IMR-90 (cell line): ENCODE measurements at regions not wholly inside any gene's neighbourhood (a gene's known extent, or its start where the extent isn't known, plus 50 kb on each side); places are given as distances from the start of the nearest gene placed in this dataset.
A peak's percentile ranks its signal among the peaks of the same experiment; 100 is the strongest.

Source experiments
- ATAC-seq: fragments of 200-7000 bp; cut with Tn5 transposase; 2 replicates; pipeline ENCODE4 v1.9.1; 2020; ENCODE audit warnings: low read depth, mild to moderate bottlenecking, moderate library complexity
- BruUV-seq: library from RNA; stranded (reverse); fragments of 400-500 nt; replicated peaks from 2 replicates; lab custom pipeline; 2021; lab: Mats Ljungman, UMichigan
- CTCF ChIA-PET: fragments of 300-600 bp; formaldehyde crosslinking; extraction: SDS; loops from one replicate; lab custom pipeline; 2021; ENCODE audit warnings: antibody characterized with exemption; lab: Yijun Ruan, JAX
- POLR2A ChIA-PET: fragments of 300-600 bp; sonication (Branson Sonifier 250); formaldehyde crosslinking; loops from one replicate; lab custom pipeline; 2022; ENCODE audit warnings: antibody characterized with exemption; ENCODE audit not compliant: unreplicated experiment; lab: Charles Lee
- DNase-seq: peaks from one replicate; pipeline ENCODE4 v3.0.0; 2013
- H2AFZ ChIP-seq: replicated peaks from 2 replicates; pipeline ENCODE3; 2013; ENCODE audit warnings: low read length, mild to moderate bottlenecking; ENCODE audit not compliant: poor library complexity
- H2AK5ac ChIP-seq: 2 replicates; pipeline ENCODE4 v1.6.1; 2013; ENCODE audit warnings: low read depth, low read length, inconsistent platforms
- H2AK9ac ChIP-seq: replicated peaks from 2 replicates; pipeline ENCODE3; 2013; ENCODE audit warnings: mild to moderate bottlenecking, low read depth, low read length, moderate library complexity; ENCODE audit not compliant: poor library complexity
- H2BK120ac ChIP-seq: 2 replicates; pipeline ENCODE4 v1.6.1; 2013; ENCODE audit warnings: low read depth, low read length, inconsistent platforms
- H2BK15ac ChIP-seq: 3 replicates; pipeline ENCODE4 v1.6.1; 2013; ENCODE audit warnings: low read depth, low read length, inconsistent platforms
- H2BK20ac ChIP-seq: 2 replicates; pipeline ENCODE4 v1.6.1; 2013; ENCODE audit warnings: low read depth, mild to moderate bottlenecking, inconsistent platforms, low read length, moderate library complexity
- H2BK5ac ChIP-seq: 2 replicates; pipeline ENCODE4 v1.6.1; 2013; ENCODE audit warnings: mild to moderate bottlenecking, low read depth, low read length, inconsistent platforms; ENCODE audit not compliant: poor library complexity, severe bottlenecking
- H3K14ac ChIP-seq: replicated peaks from 2 replicates; pipeline ENCODE4 v1.6.1; 2013; ENCODE audit warnings: low read depth, low read length, inconsistent platforms
- H3K18ac ChIP-seq: 2 replicates; pipeline ENCODE4 v1.6.1; 2013; ENCODE audit warnings: low read depth, low read length, control low read depth
- H3K23ac ChIP-seq: 2 replicates; pipeline ENCODE4 v1.6.1; 2013; ENCODE audit warnings: low read depth, low read length, inconsistent platforms
- H3K27ac ChIP-seq: 2 replicates; pipeline ENCODE4 v1.5.1; 2013; ENCODE audit warnings: mild to moderate bottlenecking, control low read depth, low read length; ENCODE audit not compliant: insufficient read depth
- H3K27me3 ChIP-seq: 2 replicates; pipeline ENCODE4 v1.6.1; 2013; ENCODE audit warnings: low read length; ENCODE audit not compliant: control insufficient read depth, insufficient read depth
- H3K36me3 ChIP-seq: 2 replicates; pipeline ENCODE4 v1.6.1; 2013; ENCODE audit warnings: low read length, mixed read lengths; ENCODE audit not compliant: control insufficient read depth, insufficient read depth
- H3K4ac ChIP-seq: 2 replicates; pipeline ENCODE4 v1.6.1; 2013; ENCODE audit warnings: low read depth, low read length, inconsistent platforms
- H3K4me1 ChIP-seq: 2 replicates; pipeline ENCODE4 v1.6.1; 2013; ENCODE audit warnings: low read length, mixed read lengths; ENCODE audit not compliant: control insufficient read depth, insufficient read depth
- H3K4me2 ChIP-seq: 2 replicates; pipeline ENCODE4 v1.6.1; 2013; ENCODE audit warnings: low read depth, mild to moderate bottlenecking, control low read depth, low read length, moderate library complexity
- H3K4me3 ChIP-seq: 2 replicates; pipeline ENCODE4 v1.5.1; 2013; ENCODE audit warnings: low read depth, mild to moderate bottlenecking, control low read depth, low read length, moderate library complexity; ENCODE audit not compliant: insufficient read depth
- H3K56ac ChIP-seq: 2 replicates; pipeline ENCODE4 v1.6.1; 2013; ENCODE audit warnings: low read length, inconsistent platforms; ENCODE audit not compliant: insufficient read depth; ENCODE audit errors: extremely low read depth
- H3K79me1 ChIP-seq, 2 experiments: 2 replicates each; pipeline ENCODE4 v1.6.1; 2013; ENCODE audit warnings: low read length in 2 of 2, inconsistent platforms in 1 of 2, low read depth in 1 of 2
- H3K9ac ChIP-seq: 2 replicates; pipeline ENCODE4 v1.6.1; 2013; ENCODE audit warnings: low read depth, low read length, control low read depth
- H3K9me1 ChIP-seq: 2 replicates; pipeline ENCODE4 v1.6.1; 2013; ENCODE audit warnings: low read length, inconsistent platforms; ENCODE audit not compliant: insufficient read depth
- H3K9me3 ChIP-seq: 2 replicates; pipeline ENCODE4 v1.6.1; 2013; ENCODE audit warnings: low read length; ENCODE audit not compliant: control insufficient read depth, insufficient read depth
- H4K20me1 ChIP-seq: 2 replicates; pipeline ENCODE4 v1.6.1; 2013; ENCODE audit warnings: low read length, inconsistent platforms; ENCODE audit not compliant: insufficient read depth
- H4K5ac ChIP-seq: 2 replicates; pipeline ENCODE4 v1.6.1; 2013; ENCODE audit warnings: mild to moderate bottlenecking, low read depth, low read length, control low read depth
- H4K8ac ChIP-seq, 2 experiments: 2 replicates each; pipeline ENCODE4 v1.6.1; 2013; ENCODE audit warnings: low read depth in 2 of 2, low read length in 2 of 2, control low read depth in 1 of 2, inconsistent platforms in 1 of 2
- H4K91ac ChIP-seq: 2 replicates; pipeline ENCODE4 v1.6.1; 2013; ENCODE audit warnings: low read depth, low read length, inconsistent platforms; ENCODE audit not compliant: insufficient read depth
- CHD1 ChIP-seq: IDR thresholded peaks from 2 replicates; pipeline ENCODE4 v1.6.1; 2012; ENCODE audit warnings: low read depth, low read length, improper control_type of control experiment
- FOS ChIP-seq: fragments of 150-350 bp; IDR thresholded peaks from 2 replicates; pipeline ENCODE4 v1.6.1; 2016; ENCODE audit warnings: low read depth, low read length
- MXI1 ChIP-seq: IDR thresholded peaks from 2 replicates; pipeline ENCODE4 v1.6.1; 2012; ENCODE audit warnings: low read depth, mild to moderate bottlenecking, low read length, moderate library complexity, borderline replicate concordance
- NFE2L2 ChIP-seq: fragments of 150-350 bp; IDR thresholded peaks from 2 replicates; pipeline ENCODE4 v1.6.1; 2016; ENCODE audit warnings: low read depth, mild to moderate bottlenecking, low read length
- RCOR1 ChIP-seq: IDR thresholded peaks from 2 replicates; pipeline ENCODE4 v1.6.1; 2012; ENCODE audit warnings: mild to moderate bottlenecking, low read length, improper control_type of control experiment; ENCODE audit not compliant: insufficient replicate concordance
- RFX5 ChIP-seq: IDR thresholded peaks from 2 replicates; pipeline ENCODE4 v1.8.0; 2012; ENCODE audit warnings: low read depth, mild to moderate bottlenecking, low read length, moderate library complexity
- SMC3 ChIP-seq: fragments of 150-350 bp; IDR thresholded peaks from 2 replicates; pipeline ENCODE4 v1.6.1; 2016; ENCODE audit warnings: low read depth, mild to moderate bottlenecking, antibody characterized with exemption, low read length, moderate library complexity
- WGBS, 2 experiments: methylation state at CpG; one replicate each; pipeline versions ENCODE4 v1.1.5 to v1.1.7; 2013; ENCODE audit warnings: missing lambda C conversion rate in 2 of 2; ENCODE audit not compliant: insufficient read length in 1 of 2; ENCODE audit errors: extremely low coverage in 2 of 2; 5-methylcytosine and 5-hydroxymethylcytosine counted together
- dilution Hi-C: fragments of 300-500 bp; cut with HindIII; formaldehyde crosslinking; loops from one replicate; pipeline ENCODE4 v1.14.3; 2018; ENCODE audit warnings: low sequenced_read_pairs; ENCODE audit not compliant: unreplicated experiment
- in situ Hi-C: fragments of 300-500 bp; cut with MboI; formaldehyde crosslinking; loops from 3 replicates; pipeline ENCODE4 v1.14.3; 2019; ENCODE audit warnings: low sequenced_read_pairs, inconsistent platforms, mixed read lengths
- intact Hi-C: fragments of 100-400 bp; cut with micrococcal nuclease; formaldehyde crosslinking; loops from 2 replicates; pipeline ENCODE4 v1.10.0; 2022
- TF ChIP-seq, protein P1 (sequence below): fragments of 150-350 bp; IDR thresholded peaks from 2 replicates; pipeline ENCODE4 v1.6.1; 2017; ENCODE audit warnings: mild to moderate bottlenecking, antibody characterized with exemption, low read length, low read depth

GRCh38 chr1:30452170-30452569 lies 271.2 kb downstream of the MATN1 start:
- no peak overlapping the region for H3K4me2 ChIP-seq
- H3K14ac ChIP-seq: no peak overlapping the region
- dilution Hi-C loops (no loop called here), in situ Hi-C loops (no loop called here), intact Hi-C loops (no loop called here)
- H3K18ac ChIP-seq: no peak overlapping the region
- H3K9ac ChIP-seq: no peak overlapping the region
- no peak for TF ChIP-seq FOS
- no peak for TF ChIP-seq RFX5
- no peak for TF ChIP-seq RCOR1
- TF ChIP-seq, protein P1, sequence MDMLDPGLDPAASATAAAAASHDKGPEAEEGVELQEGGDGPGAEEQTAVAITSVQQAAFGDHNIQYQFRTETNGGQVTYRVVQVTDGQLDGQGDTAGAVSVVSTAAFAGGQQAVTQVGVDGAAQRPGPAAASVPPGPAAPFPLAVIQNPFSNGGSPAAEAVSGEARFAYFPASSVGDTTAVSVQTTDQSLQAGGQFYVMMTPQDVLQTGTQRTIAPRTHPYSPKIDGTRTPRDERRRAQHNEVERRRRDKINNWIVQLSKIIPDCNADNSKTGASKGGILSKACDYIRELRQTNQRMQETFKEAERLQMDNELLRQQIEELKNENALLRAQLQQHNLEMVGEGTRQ: no peak
- no peak for TF ChIP-seq SMC3
- TF ChIP-seq NFE2L2: no peak
- no peak for TF ChIP-seq MXI1
- no peak for TF ChIP-seq CHD1
- no peaks in the 10 kb centered on the region for H3K27me3 ChIP-seq
- H3K36me3 ChIP-seq: no peaks in the 10 kb centered on the region
- CTCF ChIA-PET: no interaction called here
- no peak overlapping the region for H2AK9ac ChIP-seq
- no peak overlapping the region for H3K4me3 ChIP-seq
- no TSS peak for BruUV-seq
- no peak overlapping the region for H3K23ac ChIP-seq
- 50% methylated on average over 1 of the region's 2 CpGs; no CpG with 5 or more reads in 1 of the 2 experiments for WGBS, 2 experiments
- H2BK120ac ChIP-seq: no peak overlapping the region
- H2BK5ac ChIP-seq: no peak overlapping the region
- no peak overlapping the region for H3K27ac ChIP-seq
- no peaks in the 10 kb centered on the region for H3K4me1 ChIP-seq
- H3K9me3 ChIP-seq: peaks cover 8% of the 10 kb centered on the region
- ATAC-seq (no peak), DNase-seq (no peak)
- H3K56ac ChIP-seq: no peak overlapping the region
- no peak overlapping the region for H4K5ac ChIP-seq
- peak overlapping the region; percentile 43 for H2AFZ ChIP-seq
- POLR2A ChIA-PET: no interaction called here
- H2BK20ac ChIP-seq: no peak overlapping the region
- H3K4ac ChIP-seq: no peak overlapping the region
- H3K79me1 ChIP-seq: no peaks in the 10 kb centered on the region
- H4K8ac ChIP-seq: no peak overlapping the region
- no peak overlapping the region for H2BK15ac ChIP-seq
- H3K9me1 ChIP-seq: no peaks in the 10 kb centered on the region
- H4K20me1 ChIP-seq: no peaks in the 10 kb centered on the region
- no peak overlapping the region for H2AK5ac ChIP-seq
- H4K91ac ChIP-seq: no peak overlapping the region
